ENCODE measurements at regions not wholly inside any gene's neighbourhood (a gene's known extent, or its start where the extent isn't known, plus 50 kb on each side); places are given as distances from the start of the nearest gene placed in this dataset.

- TF ChIP-seq POLR2A (IDR thresholded peaks at IDR 0.05; ENCODE audit: low read depth, low read length), result no peak
- no peak for TF ChIP-seq POLR2AphosphoS5 (IDR thresholded peaks at IDR 0.05; ENCODE audit: low read depth, low read length)
Measured at GRCh38 chr1:30509670-30510069, 213.7 kb downstream of the MATN1 start.
